CD14-positive monocyte (primary cell): ENCODE measurements at regions not wholly inside any gene's neighbourhood (a gene's known extent, or its start where the extent isn't known, plus 50 kb on each side); places are given as distances from the start of the nearest gene placed in this dataset.

Source experiments
- DNase-seq, 3 donors: peaks; one replicate each; pipeline ENCODE4 v3.0.0-alpha.2; 2011 to 2022
- H2AFZ ChIP-seq: 2 replicates; pipeline ENCODE4 v1.6.0; 2012; ENCODE audit warnings: mild to moderate bottlenecking, low read depth, low read length, inconsistent platforms; ENCODE audit not compliant: insufficient read depth, poor library complexity, severe bottlenecking
- H3K27ac ChIP-seq, 2 donors: 1 replicate in 1 of 2; 2 replicates in 1 of 2; pipeline ENCODE4 v1.5.1; 2012 to 2013; ENCODE audit warnings: low read length in 2 of 2, control low read depth in 1 of 2, inconsistent platforms in 1 of 2, low read depth in 1 of 2, mild to moderate bottlenecking in 1 of 2
- H3K27me3 ChIP-seq, 2 donors: one replicate each; pipeline versions ENCODE4 v1.6.0 to v1.6.1; 2011 to 2013; ENCODE audit warnings: low read length in 2 of 2; ENCODE audit not compliant: control insufficient read depth in 2 of 2, insufficient read depth in 2 of 2
- H3K36me3 ChIP-seq, 2 donors: replicated peaks in 1 of 2; 1 replicate in 1 of 2; 2 replicates in 1 of 2; pipeline versions ENCODE4 v1.5.1 to v1.6.1; 2012 to 2013; ENCODE audit warnings: low read length in 2 of 2, control low read depth in 1 of 2, inconsistent platforms in 1 of 2, mild to moderate bottlenecking in 1 of 2; ENCODE audit not compliant: insufficient read depth in 2 of 2, control insufficient read depth in 1 of 2
- H3K4me1 ChIP-seq, 2 donors: 1 replicate in 1 of 2; 2 replicates in 1 of 2; pipeline versions ENCODE4 v1.5.1 to v1.6.1; 2012 to 2013; ENCODE audit warnings: low read length in 2 of 2, control low read depth in 1 of 2, inconsistent platforms in 1 of 2, mild to moderate bottlenecking in 1 of 2, moderate library complexity in 1 of 2; ENCODE audit not compliant: insufficient read depth in 2 of 2, control insufficient read depth in 1 of 2
- H3K4me2 ChIP-seq: replicated peaks from 2 replicates; pipeline ENCODE3; 2012; ENCODE audit warnings: low read length, moderate library complexity, mild to moderate bottlenecking; ENCODE audit not compliant: poor library complexity, severe bottlenecking; ENCODE audit errors: extremely low read depth
- H3K4me3 ChIP-seq, 3 experiments: fragments of 200-600 bp in 1 of 3; sonication (generic) in 1 of 3; replicated peaks in 1 of 3; 1 replicate in 2 of 3; 2 replicates in 1 of 3; pipeline ENCODE4 v1.5.1; 2011 to 2013; ENCODE audit warnings: low read length in 3 of 3, mild to moderate bottlenecking in 3 of 3, control low read depth in 2 of 3, low read depth in 2 of 3, inconsistent platforms in 1 of 3, moderate library complexity in 1 of 3
- H3K79me2 ChIP-seq: 2 replicates; pipeline ENCODE4 v1.6.0; 2012; ENCODE audit warnings: mild to moderate bottlenecking, control low read depth, inconsistent platforms, low read length, moderate library complexity; ENCODE audit not compliant: insufficient read depth
- H3K9ac ChIP-seq: 2 replicates; pipeline ENCODE4 v1.6.0; 2017; ENCODE audit warnings: low read length, mild to moderate bottlenecking; ENCODE audit not compliant: insufficient read depth, poor library complexity, severe bottlenecking
- H3K9me3 ChIP-seq, 2 donors: replicated peaks in 1 of 2; 1 replicate in 1 of 2; 2 replicates in 1 of 2; pipeline versions ENCODE4 v1.5.1 to v1.6.1; 2012 to 2013; ENCODE audit warnings: low read length in 2 of 2, control low read depth in 1 of 2; ENCODE audit not compliant: control insufficient read depth in 1 of 2, insufficient read depth in 1 of 2
- H4K20me1 ChIP-seq: 2 replicates; pipeline ENCODE4 v1.6.0; 2012; ENCODE audit warnings: mild to moderate bottlenecking, low read length, control low read depth, moderate library complexity; ENCODE audit not compliant: insufficient read depth
- H3K27ac Mint-ChIP-seq, 7 donors: one replicate each; pipeline ENCODE4 v1.8.0; 2020; ENCODE audit warnings: mild to moderate bottlenecking in 7 of 7, mixed read lengths in 7 of 7, moderate library complexity in 6 of 7, inconsistent platforms in 2 of 7
- H3K27me3 Mint-ChIP-seq, 3 donors: one replicate each; pipeline ENCODE4 v1.8.0; 2021 to 2022; ENCODE audit warnings: low read depth in 3 of 3, mild to moderate bottlenecking in 3 of 3, mixed read lengths in 3 of 3, moderate library complexity in 3 of 3, inconsistent platforms in 1 of 3
- H3K36me3 Mint-ChIP-seq, 2 donors: one replicate each; pipeline ENCODE4 v1.8.0; 2020; ENCODE audit warnings: mixed read lengths in 2 of 2, inconsistent platforms in 1 of 2, mild to moderate bottlenecking in 1 of 2
- H3K4me1 Mint-ChIP-seq: one replicate; pipeline ENCODE4 v1.8.0; 2020; ENCODE audit warnings: mild to moderate bottlenecking, mixed read lengths
- H3K4me3 Mint-ChIP-seq, 2 donors: one replicate each; pipeline ENCODE4 v1.8.0; 2020; ENCODE audit warnings: mild to moderate bottlenecking in 2 of 2, mixed read lengths in 2 of 2, moderate library complexity in 1 of 2
- H3K9me3 Mint-ChIP-seq, 7 donors: one replicate each; pipeline ENCODE4 v1.8.0; 2020 to 2022; ENCODE audit warnings: mixed read lengths in 7 of 7, mild to moderate bottlenecking in 6 of 7, moderate library complexity in 6 of 7, inconsistent platforms in 2 of 7
- WGBS: methylation state at CpG from one replicate; pipeline ENCODE4 v1.1.5; 2013; ENCODE audit warnings: missing lambda C conversion rate; ENCODE audit not compliant: insufficient coverage; 5-methylcytosine and 5-hydroxymethylcytosine counted together
- intact Hi-C, 2 donors: fragments of 100-400 bp; cut with micrococcal nuclease; formaldehyde crosslinking; loops; one replicate each; pipeline versions ENCODE4 v1.15.0 to v1.15.1; 2023
- TF ChIP-seq, protein P1 (sequence below): fragments of 200-600 bp; IDR thresholded peaks from one replicate; pipeline ENCODE4 v1.8.0; 2022; ENCODE audit warnings: antibody characterized with exemption, mild to moderate bottlenecking

GRCh38 chr5:113678924-113679575, 165.6 kb downstream of the YTHDC2 start:
- H3K27me3 Mint-ChIP-seq = peaks cover 0 to 2% (median 1%) of the 10 kb centered on the region in 3 donors
- DNase-seq = no peak
- no peak overlapping the region for H3K9ac ChIP-seq
- no peak overlapping the region for H3K4me3 Mint-ChIP-seq
- no peaks in the 10 kb centered on the region for H3K4me1 ChIP-seq
- H3K79me2 ChIP-seq = no peaks in the 10 kb centered on the region
- WGBS = no CpG with 5 or more reads among the region's 7 CpGs
- peaks cover 0 to 1% (median 0%) of the 10 kb centered on the region in 7 donors for H3K9me3 Mint-ChIP-seq
- no peak overlapping the region for H3K27ac Mint-ChIP-seq
- no peak overlapping the region for H3K27ac ChIP-seq
- no peak overlapping the region for H3K4me2 ChIP-seq
- no peaks in the 10 kb centered on the region for H3K36me3 Mint-ChIP-seq
- H2AFZ ChIP-seq = no peak overlapping the region
- intact Hi-C loops = no loop called here
- H3K36me3 ChIP-seq = no peaks in the 10 kb centered on the region
- H3K4me3 ChIP-seq = no peak overlapping the region
- TF ChIP-seq, protein P1, sequence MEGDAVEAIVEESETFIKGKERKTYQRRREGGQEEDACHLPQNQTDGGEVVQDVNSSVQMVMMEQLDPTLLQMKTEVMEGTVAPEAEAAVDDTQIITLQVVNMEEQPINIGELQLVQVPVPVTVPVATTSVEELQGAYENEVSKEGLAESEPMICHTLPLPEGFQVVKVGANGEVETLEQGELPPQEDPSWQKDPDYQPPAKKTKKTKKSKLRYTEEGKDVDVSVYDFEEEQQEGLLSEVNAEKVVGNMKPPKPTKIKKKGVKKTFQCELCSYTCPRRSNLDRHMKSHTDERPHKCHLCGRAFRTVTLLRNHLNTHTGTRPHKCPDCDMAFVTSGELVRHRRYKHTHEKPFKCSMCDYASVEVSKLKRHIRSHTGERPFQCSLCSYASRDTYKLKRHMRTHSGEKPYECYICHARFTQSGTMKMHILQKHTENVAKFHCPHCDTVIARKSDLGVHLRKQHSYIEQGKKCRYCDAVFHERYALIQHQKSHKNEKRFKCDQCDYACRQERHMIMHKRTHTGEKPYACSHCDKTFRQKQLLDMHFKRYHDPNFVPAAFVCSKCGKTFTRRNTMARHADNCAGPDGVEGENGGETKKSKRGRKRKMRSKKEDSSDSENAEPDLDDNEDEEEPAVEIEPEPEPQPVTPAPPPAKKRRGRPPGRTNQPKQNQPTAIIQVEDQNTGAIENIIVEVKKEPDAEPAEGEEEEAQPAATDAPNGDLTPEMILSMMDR = peak; percentile 50
- H3K9me3 ChIP-seq = no peaks in the 10 kb centered on the region
- H3K4me1 Mint-ChIP-seq = no peaks in the 10 kb centered on the region
- H4K20me1 ChIP-seq = no peaks in the 10 kb centered on the region
- no peaks in the 10 kb centered on the region for H3K27me3 ChIP-seq

GRCh38 chr5:113680534-113680933, 167.0 kb downstream of the YTHDC2 start:
- H3K27me3 Mint-ChIP-seq = peaks cover 0 to 2% (median 1%) of the 10 kb centered on the region in 3 donors
- Histone ChIP-seq H3K4me1 (no peaks in the 10 kb centered on the region), H3K79me2 (no peaks in the 10 kb centered on the region), H3K27ac (no peak overlapping the region), H3K9me3 (no peaks in the 10 kb centered on the region), H3K4me2 (no peak overlapping the region), H3K36me3 (no peaks in the 10 kb centered on the region), H2AFZ (no peak overlapping the region), H4K20me1 (no peaks in the 10 kb centered on the region), H3K4me3 (no peak overlapping the region), H3K27me3 (no peaks in the 10 kb centered on the region), H3K9ac (no peak overlapping the region)
- H3K4me1 Mint-ChIP-seq = no peaks in the 10 kb centered on the region
- H3K4me3 Mint-ChIP-seq = no peak overlapping the region
- H3K9me3 Mint-ChIP-seq = no peaks in the 10 kb centered on the region
- intact Hi-C loops = no loop called here
- no peak for DNase-seq
- H3K27ac Mint-ChIP-seq = no peak overlapping the region
- WGBS = 56% methylated on average over 2 of the region's 2 CpGs
- TF ChIP-seq, protein P1 = no peak
- H3K36me3 Mint-ChIP-seq = no peaks in the 10 kb centered on the region
